ENCODE measurements at regions not wholly inside any gene's neighbourhood (a gene's known extent, or its start where the extent isn't known, plus 50 kb on each side); places are given as distances from the start of the nearest gene placed in this dataset.

- Histone ChIP-seq H4K91ac (ENCODE audit: low read length) (no peak overlapping the region), H2BK15ac (ENCODE audit: low read depth, poor library complexity, severe bottlenecking) (no peak overlapping the region), H3K4me1 (ENCODE audit: control insufficient read depth, insufficient read depth, low read depth, low read length) (peaks cover 2% of the 10 kb centered on the region), H3K18ac (ENCODE audit: low read depth in 1 of 2, low read length in 2 of 2) (no peak overlapping the region), H3K23ac (ENCODE audit: low read length in 2 of 2) (no peak overlapping the region), H3K14ac (ENCODE audit: low read length in 2 of 2) (no peak overlapping the region), H2BK5ac (ENCODE audit: low read depth, low read length, poor library complexity, severe bottlenecking) (no peak overlapping the region), H2AK5ac (ENCODE audit: low read length, severe bottlenecking) (no peak overlapping the region), H3K27ac (ENCODE audit: low read length, poor library complexity, severe bottlenecking) (no peak overlapping the region), H2BK120ac (ENCODE audit: low read depth, low read length) (no peak overlapping the region), H3K9me3 (ENCODE audit: control insufficient read depth, low read length) (no peaks in the 10 kb centered on the region), H3K4ac (ENCODE audit: low read depth in 1 of 2, low read length in 2 of 2) (no peak overlapping the region), H3K4me2 (ENCODE audit: low read length, poor library complexity, severe bottlenecking) (no peak overlapping the region), H2AFZ (ENCODE audit: low read depth, low read length) (no peak overlapping the region), H3K4me3 (ENCODE audit: insufficient read depth in 1 of 2, low read depth in 1 of 2, low read length in 2 of 2) (no peak overlapping the region), H3K27me3 (ENCODE audit: control insufficient read depth in 1 of 2, insufficient read depth in 1 of 2, low read length in 2 of 2) (no peaks in the 10 kb centered on the region), H3K9ac (ENCODE audit: low read length) (peak overlapping the region; percentile 57), H2BK12ac (ENCODE audit: low read length in 2 of 2) (no peak overlapping the region), H4K8ac (ENCODE audit: low read length) (no peak overlapping the region), H3K36me3 (ENCODE audit: control insufficient read depth in 1 of 2, insufficient read depth in 2 of 2, low read depth in 1 of 2, low read length in 2 of 2) (no peaks in the 10 kb centered on the region), H3K79me1 (replicated peaks; ENCODE audit: low read length, poor library complexity, severe bottlenecking) (no peaks in the 10 kb centered on the region)
- 91% methylated on average over 5 of the region's 7 CpGs for WGBS
- DNase-seq, result no peak
Measured at GRCh38 chr14:30221546-30221945, 293.9 kb upstream of the PRKD1 start.

- 15% methylated on average over 2 of the region's 2 CpGs for WGBS
- no peak overlapping the region for H3K27ac ChIP-seq (ENCODE audit: low read length, poor library complexity, severe bottlenecking)
- no peak overlapping the region for H4K91ac ChIP-seq (ENCODE audit: low read length)
- peaks cover 2% of the 10 kb centered on the region for H3K4me1 ChIP-seq (ENCODE audit: control insufficient read depth, insufficient read depth, low read depth, low read length)
- H3K9ac ChIP-seq (ENCODE audit: low read length), result peak overlapping the region; percentile 11
- H3K4me3 ChIP-seq (ENCODE audit: insufficient read depth in 1 of 2, low read depth in 1 of 2, low read length in 2 of 2), result no peak overlapping the region
- H2AK5ac ChIP-seq (ENCODE audit: low read length, severe bottlenecking), result no peak overlapping the region
- no peak overlapping the region for H2BK15ac ChIP-seq (ENCODE audit: low read depth, poor library complexity, severe bottlenecking)
- H3K4ac ChIP-seq (ENCODE audit: low read depth in 1 of 2, low read length in 2 of 2), result no peak overlapping the region
- H2BK5ac ChIP-seq (ENCODE audit: low read depth, low read length, poor library complexity, severe bottlenecking), result no peak overlapping the region
- no peaks in the 10 kb centered on the region for H3K9me3 ChIP-seq (ENCODE audit: control insufficient read depth, low read length)
- H3K18ac ChIP-seq (ENCODE audit: low read depth in 1 of 2, low read length in 2 of 2), result no peak overlapping the region
- DNase-seq, result peak; percentile 86
- H3K79me1 ChIP-seq (replicated peaks; ENCODE audit: low read length, poor library complexity, severe bottlenecking), result no peaks in the 10 kb centered on the region
- no peak overlapping the region for H4K8ac ChIP-seq (ENCODE audit: low read length)
- peak overlapping the region in 1 of 2 experiments; percentile 54 for H2BK12ac ChIP-seq (ENCODE audit: low read length in 2 of 2)
- H3K23ac ChIP-seq (ENCODE audit: low read length in 2 of 2), result no peak overlapping the region
- no peaks in the 10 kb centered on the region for H3K36me3 ChIP-seq (ENCODE audit: control insufficient read depth in 1 of 2, insufficient read depth in 2 of 2, low read depth in 1 of 2, low read length in 2 of 2)
- no peaks in the 10 kb centered on the region for H3K27me3 ChIP-seq (ENCODE audit: control insufficient read depth in 1 of 2, insufficient read depth in 1 of 2, low read length in 2 of 2)
- no peak overlapping the region for H3K14ac ChIP-seq (ENCODE audit: low read length in 2 of 2)
- H2BK120ac ChIP-seq (ENCODE audit: low read depth, low read length), result no peak overlapping the region
- no peak overlapping the region for H3K4me2 ChIP-seq (ENCODE audit: low read length, poor library complexity, severe bottlenecking)
- H2AFZ ChIP-seq (ENCODE audit: low read depth, low read length), result no peak overlapping the region
Measured at GRCh38 chr14:30223385-30223785, 295.7 kb upstream of the PRKD1 start.

GRCh38 chr14:30223966-30224365 lies 296.3 kb upstream of the PRKD1 start:
- Histone ChIP-seq H3K27me3 (ENCODE audit: control insufficient read depth in 1 of 2, insufficient read depth in 1 of 2, low read length in 2 of 2) (no peaks in the 10 kb centered on the region), H2AK5ac (ENCODE audit: low read length, severe bottlenecking) (no peak overlapping the region), H3K36me3 (ENCODE audit: control insufficient read depth in 1 of 2, insufficient read depth in 2 of 2, low read depth in 1 of 2, low read length in 2 of 2) (no peaks in the 10 kb centered on the region), H4K8ac (ENCODE audit: low read length) (no peak overlapping the region), H2BK5ac (ENCODE audit: low read depth, low read length, poor library complexity, severe bottlenecking) (no peak overlapping the region), H2AFZ (ENCODE audit: low read depth, low read length) (no peak overlapping the region), H3K4me1 (ENCODE audit: control insufficient read depth, insufficient read depth, low read depth, low read length) (peaks cover 2% of the 10 kb centered on the region), H3K79me1 (replicated peaks; ENCODE audit: low read length, poor library complexity, severe bottlenecking) (no peaks in the 10 kb centered on the region), H3K9ac (ENCODE audit: low read length) (no peak overlapping the region), H2BK120ac (ENCODE audit: low read depth, low read length) (no peak overlapping the region), H3K4me2 (ENCODE audit: low read length, poor library complexity, severe bottlenecking) (no peak overlapping the region), H3K27ac (ENCODE audit: low read length, poor library complexity, severe bottlenecking) (no peak overlapping the region), H2BK15ac (ENCODE audit: low read depth, poor library complexity, severe bottlenecking) (no peak overlapping the region), H3K4me3 (ENCODE audit: insufficient read depth in 1 of 2, low read depth in 1 of 2, low read length in 2 of 2) (no peak overlapping the region), H3K14ac (ENCODE audit: low read length in 2 of 2) (no peak overlapping the region), H3K9me3 (ENCODE audit: control insufficient read depth, low read length) (no peaks in the 10 kb centered on the region), H3K4ac (ENCODE audit: low read depth in 1 of 2, low read length in 2 of 2) (peak overlapping the region in 1 of 2 experiments; percentile 73), H3K23ac (ENCODE audit: low read length in 2 of 2) (no peak overlapping the region), H3K18ac (ENCODE audit: low read depth in 1 of 2, low read length in 2 of 2) (no peak overlapping the region), H2BK12ac (ENCODE audit: low read length in 2 of 2) (no peak overlapping the region), H4K91ac (ENCODE audit: low read length) (no peak overlapping the region)
- 95% methylated on average over 3 of the region's 3 CpGs for WGBS
- DNase-seq, result no peak

- no peaks in the 10 kb centered on the region for H3K9me3 ChIP-seq (ENCODE audit: control insufficient read depth, low read length)
- no peak overlapping the region for H4K91ac ChIP-seq (ENCODE audit: low read length)
- H3K4me2 ChIP-seq (ENCODE audit: low read length, poor library complexity, severe bottlenecking), result no peak overlapping the region
- H4K8ac ChIP-seq (ENCODE audit: low read length), result no peak overlapping the region
- no peak overlapping the region for H3K14ac ChIP-seq (ENCODE audit: low read length in 2 of 2)
- H2BK12ac ChIP-seq (ENCODE audit: low read length in 2 of 2), result no peak overlapping the region
- H3K79me1 ChIP-seq (replicated peaks; ENCODE audit: low read length, poor library complexity, severe bottlenecking), result no peaks in the 10 kb centered on the region
- H2BK5ac ChIP-seq (ENCODE audit: low read depth, low read length, poor library complexity, severe bottlenecking), result no peak overlapping the region
- no peak overlapping the region for H3K27ac ChIP-seq (ENCODE audit: low read length, poor library complexity, severe bottlenecking)
- no peak overlapping the region for H3K4me3 ChIP-seq (ENCODE audit: insufficient read depth in 1 of 2, low read depth in 1 of 2, low read length in 2 of 2)
- no peak for DNase-seq
- H3K9ac ChIP-seq (ENCODE audit: low read length), result no peak overlapping the region
- H3K4me1 ChIP-seq (ENCODE audit: control insufficient read depth, insufficient read depth, low read depth, low read length), result peaks cover 2% of the 10 kb centered on the region
- no peaks in the 10 kb centered on the region for H3K36me3 ChIP-seq (ENCODE audit: control insufficient read depth in 1 of 2, insufficient read depth in 2 of 2, low read depth in 1 of 2, low read length in 2 of 2)
- H3K23ac ChIP-seq (ENCODE audit: low read length in 2 of 2), result no peak overlapping the region
- WGBS, result 91% methylated on average over 1 of the region's 1 CpG
- no peak overlapping the region for H2BK15ac ChIP-seq (ENCODE audit: low read depth, poor library complexity, severe bottlenecking)
- no peak overlapping the region for H2BK120ac ChIP-seq (ENCODE audit: low read depth, low read length)
- H3K18ac ChIP-seq (ENCODE audit: low read depth in 1 of 2, low read length in 2 of 2), result no peak overlapping the region
- H3K4ac ChIP-seq (ENCODE audit: low read depth in 1 of 2, low read length in 2 of 2), result no peak overlapping the region
- H2AK5ac ChIP-seq (ENCODE audit: low read length, severe bottlenecking), result no peak overlapping the region
- H2AFZ ChIP-seq (ENCODE audit: low read depth, low read length), result no peak overlapping the region
- no peaks in the 10 kb centered on the region for H3K27me3 ChIP-seq (ENCODE audit: control insufficient read depth in 1 of 2, insufficient read depth in 1 of 2, low read length in 2 of 2)
Measured at GRCh38 chr14:30225176-30225575, 297.5 kb upstream of the PRKD1 start.
